Left lobe of liver (tissue), 2 donors: ENCODE measurements at regions not wholly inside any gene's neighbourhood (a gene's known extent, or its start where the extent isn't known, plus 50 kb on each side); places are given as distances from the start of the nearest gene placed in this dataset.
A peak's percentile ranks its signal among the peaks of the same experiment; 100 is the strongest.

Experiments used
- ATAC-seq: fragments of 200-7000 bp; cut with Tn5 transposase; one replicate; pipeline ENCODE4 v1.9.1; 2020; ENCODE audit warnings: mild to moderate bottlenecking, moderate library complexity
- DNase-seq: peaks from one replicate; pipeline ENCODE4 v3.0.0-alpha.2; 2020; ENCODE audit warnings: low spot score
- donor health status: DM: no; HTN: no; CAD: no; lungs with moderate emphysema.
- donor health status: DM: no; HTN: yes; CAD: no.

DNA sequence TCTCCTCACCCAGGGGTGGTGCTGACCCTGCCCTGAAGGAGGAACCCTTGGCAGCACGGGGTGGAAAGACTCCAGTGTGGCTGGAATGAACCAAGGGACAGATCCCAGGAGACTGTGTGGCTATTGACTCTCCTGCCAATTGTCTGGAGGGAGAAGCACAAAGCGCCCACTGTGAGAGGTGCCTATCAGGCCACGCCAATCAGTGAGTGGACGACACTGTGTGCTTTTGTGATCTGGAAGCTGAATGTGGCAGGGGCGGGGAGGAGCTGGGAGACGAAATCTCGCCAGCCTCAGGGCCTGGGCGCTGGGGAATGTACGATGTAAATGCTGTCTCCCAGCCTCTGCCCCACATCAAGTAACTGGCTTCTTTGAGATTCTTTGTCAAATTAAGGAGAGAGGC is 167.1 kb downstream of the ZBTB18 start:
- ATAC-seq: no peak
- no peak for DNase-seq

DNA sequence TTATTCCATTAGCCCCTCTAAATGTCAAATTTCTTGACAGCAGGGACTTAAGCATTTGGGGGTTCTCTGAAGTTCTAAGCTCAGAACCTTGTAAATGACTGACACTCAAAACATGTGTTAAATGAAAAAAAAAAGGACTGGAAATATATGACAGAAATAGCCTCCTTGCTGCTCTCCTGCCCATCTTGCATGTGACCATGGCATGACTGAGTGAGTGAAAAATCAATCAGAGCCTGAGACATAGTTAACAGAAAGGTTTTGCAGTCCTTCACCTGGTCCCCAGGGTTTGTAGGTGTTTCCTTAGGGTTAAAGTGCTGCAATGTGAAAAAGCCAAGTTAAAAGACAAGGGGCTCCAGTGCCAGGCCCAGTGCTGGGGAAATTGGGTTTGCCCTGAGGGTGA is 168.1 kb downstream of the ZBTB18 start:
- DNase-seq (no peak), ATAC-seq (no peak)

DNA sequence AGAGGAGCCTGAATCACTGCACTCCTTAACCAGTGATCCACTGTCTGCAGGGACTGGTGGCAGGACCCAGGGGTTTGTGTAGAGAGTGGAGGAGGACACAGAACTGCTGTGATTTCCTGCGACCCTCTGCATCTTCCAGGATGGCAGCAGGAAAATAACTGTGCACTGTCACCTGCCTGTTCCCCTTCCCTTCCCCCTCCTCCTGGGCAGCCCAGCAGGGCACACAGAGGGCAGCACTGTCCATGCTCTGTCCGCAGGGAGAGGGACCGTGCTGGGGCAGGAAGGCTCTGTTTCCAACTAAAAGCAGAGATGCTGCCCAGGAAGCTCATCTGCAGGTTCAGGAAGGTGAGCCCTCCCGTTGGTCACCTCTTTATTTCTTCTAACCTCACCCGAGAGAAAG is 168.7 kb downstream of the ZBTB18 start:
- no peak for ATAC-seq
- DNase-seq: no peak

DNA sequence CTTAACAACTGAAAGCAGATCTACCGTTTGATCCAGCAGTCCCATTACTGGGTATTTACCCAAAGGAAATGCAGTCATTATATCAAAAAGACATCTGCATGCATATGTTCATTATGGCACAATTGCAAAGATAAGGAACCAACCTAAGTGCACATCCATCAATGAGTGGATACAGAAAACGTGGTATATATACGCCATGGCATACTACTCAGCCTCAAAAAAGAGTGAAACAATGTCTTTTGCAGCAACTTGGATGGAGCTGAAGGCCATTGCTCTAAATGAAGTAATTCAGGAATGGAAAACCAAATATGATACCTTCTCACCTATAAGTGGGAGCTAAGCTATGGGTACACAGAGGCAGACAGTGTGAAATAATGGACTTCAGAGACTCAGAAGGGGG is 169.3 kb downstream of the ZBTB18 start:
- no peak for ATAC-seq

DNA sequence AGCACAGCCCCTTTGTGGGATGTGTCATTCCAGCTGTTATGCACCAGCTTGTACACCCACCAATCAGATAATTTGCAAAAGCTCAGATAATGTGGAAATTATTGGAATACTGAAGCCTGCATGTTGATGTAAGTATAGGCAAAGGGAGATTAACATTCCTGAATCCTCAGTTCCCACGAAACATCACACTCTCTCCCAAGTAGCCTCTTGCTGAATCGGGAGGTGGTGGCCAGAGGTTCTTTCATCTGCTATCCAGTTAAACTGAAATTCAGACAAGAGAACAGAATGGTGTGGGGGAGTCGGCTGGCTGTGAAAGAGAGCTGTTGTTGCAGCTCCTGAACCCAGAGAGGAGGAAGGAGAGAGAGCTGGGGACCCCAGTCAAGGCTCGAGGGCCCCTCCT is 170.9 kb downstream of the ZBTB18 start:
- DNase-seq: no peak
- no peak for ATAC-seq

More for the DNA sequence above, 169.3 kb downstream of the ZBTB18 start:
- DNase-seq: no peak

DNA sequence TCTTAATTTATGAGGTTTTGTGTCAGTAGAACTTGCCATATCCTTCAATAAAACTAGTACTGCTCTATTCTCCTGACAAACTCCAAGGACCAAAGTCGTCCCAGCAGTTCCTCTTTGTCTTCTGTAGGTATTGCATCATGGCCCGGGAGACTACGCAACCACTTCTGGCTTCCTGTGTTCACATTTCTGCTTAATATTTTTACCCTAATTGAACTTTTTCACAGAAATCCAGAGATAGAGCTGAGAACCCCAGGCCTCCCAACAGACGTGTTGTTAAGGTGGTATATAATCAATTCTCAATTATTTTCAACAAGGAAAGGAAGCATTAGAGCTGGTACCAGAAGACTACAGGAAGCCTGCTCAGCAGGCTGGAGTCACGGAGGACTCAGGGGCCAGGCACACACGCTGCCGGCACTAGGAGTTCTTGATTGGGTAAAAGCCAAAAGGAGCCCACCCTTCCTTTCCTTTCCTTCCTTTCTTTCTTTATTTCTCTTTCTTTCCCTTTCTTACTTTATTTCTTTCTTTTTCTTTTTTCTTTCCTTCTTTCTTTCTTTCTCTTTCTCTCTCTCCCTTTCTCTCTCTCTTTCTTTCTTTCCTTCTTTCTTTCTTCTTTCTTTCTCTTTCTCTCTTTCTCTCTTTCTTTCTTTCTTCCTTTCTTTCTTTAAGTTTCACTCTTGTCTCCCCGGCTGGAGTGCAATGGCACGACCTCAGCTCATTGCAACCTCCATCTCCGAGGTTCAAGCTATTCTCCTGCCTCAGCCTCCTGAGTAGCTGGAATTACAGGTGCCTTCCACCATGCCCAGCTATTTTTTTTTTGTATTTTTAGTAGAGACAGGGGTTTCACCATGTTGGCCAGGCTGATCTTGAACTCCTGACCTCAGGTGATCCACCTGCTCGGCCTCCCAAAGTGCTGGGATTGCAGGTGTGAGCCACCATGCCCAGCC is 173.7 kb downstream of the ZBTB18 start:
- no peak for DNase-seq
- peak; percentile 41 for ATAC-seq

DNA sequence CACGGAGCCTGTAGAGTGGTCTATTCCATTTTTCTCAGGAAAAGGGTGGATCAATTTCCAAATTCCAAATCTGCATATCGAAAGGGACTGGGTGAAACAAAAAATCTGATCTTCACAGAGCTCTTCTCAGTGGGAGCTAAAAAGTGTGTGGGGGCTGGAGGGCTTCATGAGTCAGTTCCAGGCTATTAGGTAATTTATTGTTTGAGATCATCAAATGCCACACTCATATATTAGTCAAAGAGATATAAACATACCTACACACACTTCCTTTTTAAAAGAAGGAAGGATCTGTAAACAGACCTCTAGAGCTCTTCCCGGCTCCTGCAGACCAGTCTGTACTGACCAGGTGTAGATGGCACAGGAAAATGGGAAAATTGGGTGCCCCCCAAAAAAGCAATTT is 175.4 kb downstream of the ZBTB18 start:
- ATAC-seq: no peak
- DNase-seq: no peak

DNA sequence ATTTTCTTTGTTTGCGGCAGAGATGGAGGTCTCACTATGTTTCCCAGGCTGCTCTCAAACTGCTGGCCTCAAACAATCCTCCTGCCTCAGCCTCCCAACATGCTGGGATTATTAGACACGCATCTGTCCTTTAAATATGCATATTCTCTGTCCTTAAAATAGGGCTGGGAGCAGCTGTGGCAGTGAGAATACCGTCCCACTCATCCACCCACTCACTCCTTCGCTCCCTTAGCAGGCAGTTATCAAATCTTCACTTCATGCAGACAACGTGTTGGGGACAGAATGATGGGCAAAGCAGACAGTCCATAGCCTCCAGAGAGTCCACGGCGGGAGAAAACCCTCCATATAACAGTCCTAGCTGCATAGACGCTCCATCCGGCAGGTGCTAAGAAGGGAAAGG is 179.4 kb downstream of the ZBTB18 start:
- ATAC-seq: no peak

DNA sequence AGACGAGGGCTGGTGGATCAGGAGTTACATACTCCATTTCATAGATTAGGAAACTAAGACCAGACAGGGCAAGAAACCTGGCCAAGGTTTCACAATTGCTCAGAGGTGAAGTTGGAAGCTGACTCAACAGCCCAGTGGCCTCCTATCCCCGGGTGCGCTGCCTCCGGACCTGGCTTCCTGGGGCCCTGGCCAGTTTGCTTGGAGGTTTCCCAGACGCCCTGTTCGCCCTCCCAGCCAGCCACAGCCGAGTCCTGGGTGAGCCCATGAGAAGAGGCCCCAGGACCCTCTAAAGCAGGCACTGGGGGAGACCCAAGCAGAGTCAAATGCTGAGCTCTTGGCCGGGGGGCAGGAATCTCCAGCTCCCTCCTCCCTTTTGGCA is 180.1 kb downstream of the ZBTB18 start:
- DNase-seq (peak; percentile 61), ATAC-seq (peak; percentile 80)

More for the DNA sequence above, 179.4 kb downstream of the ZBTB18 start:
- DNase-seq: no peak

DNA sequence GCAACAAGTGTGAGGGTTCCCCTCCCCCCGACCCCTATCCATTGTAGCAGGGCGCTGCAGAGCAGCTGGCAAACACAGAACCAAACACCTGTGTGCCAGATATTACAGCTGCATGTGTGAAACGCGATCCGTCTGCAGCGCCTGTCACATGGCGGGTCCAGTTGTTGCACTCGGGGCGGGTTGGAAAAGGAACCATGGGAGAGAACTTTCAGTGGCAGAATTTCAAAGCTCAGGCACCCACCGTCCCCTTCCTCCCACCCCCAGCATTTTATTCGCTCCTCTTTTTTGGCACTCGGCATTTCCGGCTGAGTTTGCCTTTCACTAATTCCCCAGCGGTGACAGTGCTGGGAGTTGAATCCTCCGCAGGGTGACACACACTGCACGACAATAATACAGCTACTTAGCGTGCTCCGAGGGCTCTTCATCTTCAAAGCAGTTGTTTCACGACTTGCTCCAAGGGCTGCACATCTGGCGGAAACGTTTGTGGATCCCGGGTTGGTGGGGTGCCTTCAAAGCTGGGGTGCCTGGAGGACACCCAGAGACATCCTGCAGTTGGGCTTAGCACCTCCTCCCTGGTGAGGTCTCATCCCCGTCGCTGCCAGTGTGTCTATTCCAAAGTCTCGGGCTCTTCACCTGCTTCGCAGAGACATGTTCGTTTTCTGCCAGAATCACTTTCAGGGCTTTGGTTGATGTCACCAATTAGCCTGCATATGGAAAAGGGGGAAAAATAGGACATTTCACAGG is 180.7 kb downstream of the ZBTB18 start:
- DNase-seq: no peak

DNA sequence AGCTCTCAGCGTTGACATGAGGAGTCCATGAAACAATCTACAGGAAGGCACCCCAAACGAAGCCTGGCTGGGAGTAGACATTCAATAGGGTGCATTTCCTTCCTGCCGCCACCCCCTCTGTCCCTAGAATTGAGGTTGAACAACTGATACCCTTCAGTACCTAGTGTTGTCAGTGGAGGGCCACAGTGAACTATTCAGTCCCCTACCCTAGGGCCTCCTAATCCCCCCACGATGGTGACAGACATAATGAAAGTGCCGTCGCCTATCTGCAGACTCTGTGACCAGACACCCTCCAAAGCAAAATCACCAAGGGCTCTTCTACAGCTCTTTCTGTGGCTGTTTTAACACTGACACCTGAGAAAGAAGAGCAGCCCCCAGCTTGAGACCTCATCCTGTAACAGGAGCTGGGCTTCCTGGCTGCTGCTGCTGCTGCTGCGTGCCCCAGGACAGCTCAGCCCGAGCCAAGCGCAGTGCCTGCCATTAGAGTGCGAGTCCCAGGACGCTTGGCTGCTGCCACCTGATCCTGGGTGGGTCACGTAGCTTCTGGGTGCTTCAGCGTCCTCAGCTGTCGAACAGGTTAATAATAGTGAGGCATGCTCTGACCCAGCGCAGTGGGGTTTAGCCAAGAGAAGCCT is 183.0 kb downstream of the ZBTB18 start:
- DNase-seq: no peak
- no peak for ATAC-seq

More for the DNA sequence above, 180.7 kb downstream of the ZBTB18 start:
- peak; percentile 80 for ATAC-seq

DNA sequence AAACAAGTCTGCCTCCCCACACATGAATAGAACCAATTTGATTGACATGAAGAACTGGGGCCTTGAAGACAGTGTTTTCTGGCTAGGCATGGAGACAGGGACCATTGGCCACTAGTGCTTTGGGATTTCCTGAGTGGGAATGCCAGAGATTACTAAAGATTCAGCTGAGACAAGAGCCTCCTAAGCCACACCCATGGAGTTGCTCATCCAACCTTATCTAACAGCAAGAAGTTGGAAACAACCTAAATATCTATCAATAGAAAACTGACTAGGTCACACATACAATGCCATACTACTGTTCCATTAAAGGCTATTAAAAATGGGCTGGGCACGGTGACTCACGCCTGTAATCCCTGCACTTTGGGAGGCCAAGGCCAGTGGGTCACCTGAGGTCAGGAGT is 184.1 kb downstream of the ZBTB18 start:
- ATAC-seq: no peak
- DNase-seq: no peak

DNA sequence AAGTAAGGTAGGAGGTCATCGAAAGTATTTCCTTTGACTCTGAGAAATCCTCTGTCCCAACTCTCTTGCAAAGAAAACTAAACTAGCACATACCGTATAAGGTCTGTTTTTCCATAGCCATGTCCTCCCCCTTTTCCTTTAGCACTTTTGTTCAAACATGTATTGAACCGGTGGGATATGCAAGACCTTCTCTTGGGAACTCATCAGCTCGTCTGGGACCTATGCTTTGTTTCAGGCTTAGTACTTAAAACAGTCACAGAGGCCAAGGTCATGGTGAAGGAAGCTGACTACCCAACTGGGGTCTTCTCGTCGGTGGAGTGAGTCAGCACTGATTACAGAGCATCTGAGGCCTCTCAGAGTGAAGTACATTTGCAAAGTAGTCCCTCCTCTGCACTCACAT is 185.0 kb downstream of the ZBTB18 start:
- no peak for DNase-seq
- no peak for ATAC-seq

DNA sequence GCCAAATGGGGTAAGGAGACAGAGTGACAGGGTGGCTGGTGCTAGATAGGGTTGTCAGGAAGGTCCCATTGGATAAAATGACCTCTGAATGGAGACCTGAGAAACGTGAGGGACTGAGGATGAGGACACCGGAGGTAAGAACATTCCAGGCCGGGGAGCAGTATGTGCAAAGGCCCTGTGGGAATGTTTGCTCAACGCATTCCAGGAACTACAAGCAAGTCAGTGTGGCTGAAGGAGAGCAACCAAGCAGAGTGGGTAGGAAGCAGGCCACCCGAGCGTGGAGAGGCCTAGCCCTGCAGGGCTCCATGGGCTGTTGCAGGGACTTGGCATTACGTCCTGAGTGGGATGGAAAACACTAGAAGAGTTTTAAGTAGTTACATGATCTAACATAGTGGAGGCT is 185.6 kb downstream of the ZBTB18 start:
- no peak for ATAC-seq
- DNase-seq: no peak

DNA sequence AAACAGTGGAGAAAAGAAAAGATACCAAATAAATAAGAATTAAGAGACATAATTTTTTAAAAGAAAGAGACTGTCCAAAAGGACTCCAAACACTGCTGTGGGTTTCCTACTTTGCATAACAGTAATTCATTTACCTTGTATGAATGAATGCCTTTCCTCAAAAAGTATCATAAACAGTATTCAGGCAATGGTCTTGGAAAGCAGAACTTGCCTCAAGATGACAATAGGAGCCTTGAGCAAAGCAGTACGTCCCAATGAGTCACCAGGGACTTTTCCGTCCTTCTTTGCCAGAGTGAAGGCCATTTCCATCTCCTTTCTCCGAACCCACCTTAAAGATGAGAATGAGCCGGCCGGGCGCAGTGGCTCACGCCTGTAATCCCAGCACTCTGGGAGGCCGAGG is 186.4 kb downstream of the ZBTB18 start:
- ATAC-seq: no peak
- DNase-seq: no peak

DNA sequence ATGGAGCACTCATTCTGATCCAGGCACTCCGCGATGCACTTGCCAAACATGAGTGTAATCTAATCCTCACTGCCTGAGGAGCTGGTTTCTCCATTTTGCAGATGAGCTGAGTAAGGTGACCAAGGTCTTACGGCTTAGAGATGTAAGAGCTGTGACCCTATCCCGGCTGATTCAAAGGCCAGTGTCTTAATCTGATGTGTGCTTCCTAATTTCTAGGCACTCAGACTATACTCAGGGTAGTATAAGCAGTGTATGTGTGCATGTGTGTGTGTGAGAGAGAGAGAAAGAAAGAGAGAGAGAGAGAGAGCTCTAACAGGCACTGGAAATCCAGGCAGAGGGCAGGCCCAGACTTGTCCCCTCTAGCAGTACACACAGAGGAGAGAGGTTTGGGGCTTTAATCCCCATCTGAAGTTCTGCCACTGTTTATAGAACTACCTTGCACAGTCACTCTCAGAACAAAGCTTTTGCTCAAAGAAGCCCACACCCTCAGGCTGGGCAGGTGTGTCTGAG is 188.2 kb downstream of the ZBTB18 start:
- ATAC-seq (no peak), DNase-seq (peak; percentile 8)

DNA sequence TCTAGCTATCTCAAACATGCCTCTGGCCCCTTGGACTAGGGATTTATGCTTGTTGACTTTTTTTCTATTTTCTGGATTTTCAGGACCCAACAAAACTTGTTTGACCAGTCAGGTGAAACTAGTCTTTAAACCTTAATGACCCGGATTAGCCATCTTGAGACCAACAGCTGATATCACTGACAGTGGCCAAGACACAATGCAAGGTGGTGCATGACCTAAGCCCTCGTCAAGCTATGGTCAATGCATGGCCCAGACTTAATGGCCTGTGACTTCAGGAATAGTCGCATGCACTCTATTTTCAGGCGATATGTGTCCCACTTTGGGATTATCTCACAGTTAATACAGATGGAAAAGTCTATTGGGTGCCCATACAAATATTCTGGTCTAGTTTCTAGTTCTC is 190.4 kb downstream of the ZBTB18 start:
- DNase-seq: peak; percentile 7
- ATAC-seq: no peak

DNA sequence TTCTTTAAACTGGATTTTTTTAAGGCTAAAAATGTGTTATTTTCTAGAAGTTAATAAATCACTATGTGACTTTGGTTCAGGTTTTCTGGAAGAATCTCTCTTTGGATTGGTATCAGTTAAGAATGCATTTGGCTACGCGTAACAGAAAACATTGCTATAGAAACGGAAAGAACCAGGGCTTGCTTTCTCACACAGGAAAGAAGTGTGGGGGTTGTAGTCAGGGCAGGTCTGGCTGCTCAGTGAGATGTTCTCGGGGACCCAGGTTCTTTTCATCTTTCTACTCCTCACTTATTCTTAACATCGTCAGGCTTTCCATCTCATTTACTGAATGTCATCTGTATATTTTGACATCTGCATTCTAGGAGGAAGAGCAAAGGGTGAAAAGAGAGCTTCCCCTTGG is 191.4 kb downstream of the ZBTB18 start:
- DNase-seq: no peak

DNA sequence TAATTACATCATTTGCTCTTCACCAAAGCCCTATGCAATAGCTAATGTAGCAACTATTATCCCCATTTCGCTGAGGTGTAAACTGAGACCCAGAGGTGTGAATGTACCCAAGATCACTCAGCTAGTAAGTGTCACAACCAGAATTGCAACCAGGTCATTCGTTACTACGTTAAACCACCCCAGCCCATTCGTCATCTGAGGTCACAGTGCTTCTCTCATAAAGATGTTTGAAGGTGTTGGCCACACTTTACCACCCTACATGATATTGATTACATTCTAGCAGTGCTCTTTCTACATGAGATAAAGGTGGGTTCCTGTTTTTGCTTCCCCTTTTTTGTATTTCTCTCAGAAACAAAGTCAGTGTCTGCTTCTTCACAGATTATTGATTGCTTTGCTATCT is 195.3 kb downstream of the ZBTB18 start:
- DNase-seq: peak; percentile 3
- no peak for ATAC-seq

More for the DNA sequence above, 191.4 kb downstream of the ZBTB18 start:
- ATAC-seq: no peak

DNA sequence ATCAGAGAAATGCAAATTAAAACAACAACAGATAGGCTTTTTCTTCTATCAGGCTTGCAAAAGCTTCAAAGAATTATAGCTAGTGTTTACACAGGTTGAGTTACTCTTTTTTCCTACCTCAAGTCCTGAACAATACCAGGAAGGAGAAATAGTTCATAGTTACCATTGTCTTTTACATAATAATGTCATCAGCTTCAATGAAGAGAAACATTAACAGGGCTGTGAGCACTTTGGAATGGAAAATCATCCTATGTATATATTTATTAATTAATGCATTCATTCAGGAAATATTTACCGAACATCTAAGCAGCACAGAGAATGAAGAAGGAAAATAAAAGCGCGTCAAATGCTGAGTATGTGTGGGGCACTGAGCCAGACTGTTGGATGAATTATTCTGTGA is 197.3 kb downstream of the ZBTB18 start:
- ATAC-seq (no peak), DNase-seq (no peak)

DNA sequence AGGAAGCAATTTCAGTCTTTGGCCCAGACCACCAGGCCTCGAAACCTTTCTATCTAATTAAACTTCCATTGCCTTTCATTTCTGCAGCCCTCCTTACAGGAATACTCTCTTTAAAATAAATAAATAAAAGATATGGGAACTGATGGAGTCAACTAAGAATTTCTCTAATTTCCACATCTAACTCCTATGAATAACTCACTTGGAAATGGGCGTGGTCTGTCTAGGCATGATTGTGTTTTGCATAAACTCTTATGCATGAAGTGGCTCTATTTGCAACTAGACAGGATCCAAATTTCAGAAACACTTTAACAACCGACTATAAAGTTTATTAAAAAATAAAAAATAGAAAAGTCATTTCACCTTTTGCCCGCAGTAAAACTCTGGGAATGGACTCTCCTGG is 199.5 kb downstream of the ADSS2 start:
- DNase-seq (no peak), ATAC-seq (no peak)
